ENCODE measurements at regions not wholly inside any gene's neighbourhood (a gene's known extent, or its start where the extent isn't known, plus 50 kb on each side); places are given as distances from the start of the nearest gene placed in this dataset.
A peak's percentile ranks its signal among the peaks of the same experiment; 100 is the strongest.

DNA sequence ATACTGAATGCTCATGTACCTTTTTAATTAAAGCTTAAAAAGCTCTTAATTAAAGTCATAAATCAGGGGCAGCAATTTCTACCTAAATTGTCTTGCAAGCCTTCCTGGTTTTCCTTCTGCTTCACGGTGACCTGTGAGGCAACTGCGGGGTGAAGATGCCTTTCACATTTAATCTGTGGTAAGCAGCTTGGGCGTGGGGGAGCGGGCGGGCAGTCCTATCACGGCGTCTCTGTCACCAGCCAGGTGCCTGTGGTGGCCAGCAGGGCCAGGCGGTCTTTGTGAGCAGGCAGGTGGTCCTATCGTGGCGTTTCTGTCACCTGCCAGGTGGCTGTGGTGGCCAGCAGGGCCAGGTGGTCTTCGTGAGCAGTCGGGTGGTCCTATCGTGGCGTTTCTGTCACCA, 269.2 kb upstream of the PPP2R2D start:
- H3K9ac ChIP-seq (ENCODE audit: low read length) = no peak overlapping the region
- no peaks in the 10 kb centered on the region for H3K27me3 ChIP-seq (ENCODE audit: control insufficient read depth, insufficient read depth, low read length)
- H3K36me3 ChIP-seq (ENCODE audit: control insufficient read depth, insufficient read depth, low read length) = no peaks in the 10 kb centered on the region
- H3K4me3 ChIP-seq (ENCODE audit: low read length) = no peak overlapping the region
- no peaks in the 10 kb centered on the region for H3K4me1 ChIP-seq (ENCODE audit: control insufficient read depth, insufficient read depth, low read length)
- H3K27ac ChIP-seq (ENCODE audit: low read depth, low read length) = no peak overlapping the region

DNA sequence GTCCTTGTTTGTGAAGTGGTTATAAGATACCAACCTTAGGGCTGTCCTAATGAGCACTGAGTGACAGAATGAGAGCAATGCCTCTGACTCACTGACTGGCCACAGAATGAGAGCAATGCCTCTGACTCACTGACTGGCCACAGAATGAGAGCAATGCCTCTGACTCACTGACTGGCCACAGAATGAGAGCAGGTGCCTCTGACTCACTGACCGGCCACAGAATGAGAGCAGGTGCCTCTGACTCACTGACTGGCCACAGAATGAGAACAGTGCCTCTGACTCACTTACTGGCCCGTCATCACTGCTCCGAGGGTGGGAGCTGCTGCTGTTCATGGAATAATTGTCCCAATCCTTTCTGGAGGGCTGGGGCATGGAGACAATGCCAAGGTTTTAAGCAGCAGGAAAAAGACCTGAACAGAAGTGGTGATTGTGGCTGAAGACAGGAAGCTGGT, 265.2 kb upstream of the PPP2R2D start:
- Histone ChIP-seq H3K4me1 (ENCODE audit: control insufficient read depth, insufficient read depth, low read length) (no peaks in the 10 kb centered on the region), H3K9ac (ENCODE audit: low read length) (no peak overlapping the region), H3K36me3 (ENCODE audit: control insufficient read depth, insufficient read depth, low read length) (no peaks in the 10 kb centered on the region), H3K4me3 (ENCODE audit: low read length) (no peak overlapping the region), H3K27me3 (ENCODE audit: control insufficient read depth, insufficient read depth, low read length) (no peaks in the 10 kb centered on the region), H3K27ac (ENCODE audit: low read depth, low read length) (no peak overlapping the region)

DNA sequence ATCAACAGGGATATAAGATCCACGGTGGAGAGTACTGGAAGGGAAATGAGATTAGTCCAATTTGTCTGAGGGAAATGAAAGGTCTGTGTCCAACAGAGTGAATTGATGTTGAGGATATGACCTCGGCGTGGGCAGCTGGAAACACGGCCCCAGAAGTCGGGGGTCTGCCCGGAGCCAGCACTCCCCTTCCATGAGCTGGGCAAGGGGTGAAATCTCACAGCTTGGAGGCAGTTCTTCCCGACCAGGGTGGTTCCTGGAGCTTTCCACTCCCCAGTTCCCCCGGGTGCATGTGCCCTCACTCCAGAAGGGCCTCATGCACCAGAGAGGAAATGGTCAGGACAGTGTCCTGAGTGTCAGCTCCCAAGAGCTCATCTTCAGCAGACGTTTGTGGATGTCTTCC, 264.7 kb upstream of the PPP2R2D start:
- Histone ChIP-seq H3K36me3 (ENCODE audit: control insufficient read depth, insufficient read depth, low read length) (no peaks in the 10 kb centered on the region), H3K27ac (ENCODE audit: low read depth, low read length) (no peak overlapping the region), H3K27me3 (ENCODE audit: control insufficient read depth, insufficient read depth, low read length) (no peaks in the 10 kb centered on the region), H3K4me1 (ENCODE audit: control insufficient read depth, insufficient read depth, low read length) (no peaks in the 10 kb centered on the region), H3K9ac (ENCODE audit: low read length) (no peak overlapping the region), H3K4me3 (ENCODE audit: low read length) (no peak overlapping the region)

DNA sequence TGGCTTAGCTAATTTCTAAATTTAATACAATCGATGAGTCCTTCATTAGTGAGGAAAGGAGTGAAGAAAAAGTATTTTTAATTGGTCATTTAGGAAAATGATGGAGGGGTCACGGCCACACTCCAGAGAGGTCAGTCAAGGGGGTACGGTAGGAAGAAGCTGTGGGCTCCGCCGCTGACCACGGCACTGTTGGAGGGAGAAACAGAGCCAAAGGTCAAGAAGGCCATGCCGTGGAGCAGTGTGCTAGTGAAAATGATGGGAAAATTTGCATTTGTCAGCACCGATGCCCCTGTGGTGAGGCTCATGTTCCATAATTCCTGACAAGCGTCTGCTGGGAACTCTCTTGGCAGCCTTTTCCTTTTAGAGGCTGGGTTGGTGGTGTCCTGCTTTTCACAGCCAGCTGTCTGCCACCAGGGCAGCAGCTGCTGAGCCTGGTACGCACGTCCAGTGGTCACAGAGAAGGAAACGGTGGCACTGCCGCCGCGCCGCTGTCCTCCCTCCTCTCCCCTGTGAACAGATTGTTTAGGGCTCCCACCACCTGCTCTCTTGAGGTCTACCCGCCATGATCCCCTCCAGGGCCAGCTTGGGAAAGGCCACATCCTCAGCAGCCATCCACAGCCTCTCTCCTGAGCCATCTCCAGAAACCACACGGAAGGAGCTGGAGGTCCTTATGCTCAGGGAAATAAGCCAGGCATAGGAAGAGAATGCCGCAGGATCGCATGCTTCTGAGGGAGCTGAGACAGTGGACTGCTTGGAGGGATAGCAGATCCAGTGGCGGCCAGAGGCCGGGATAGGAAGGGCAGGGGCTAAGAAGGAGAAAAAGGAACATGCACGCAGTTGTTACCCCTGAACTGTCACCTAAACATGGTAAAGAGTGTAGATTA, 263.7 kb upstream of the PPP2R2D start:
- H3K4me3 ChIP-seq (ENCODE audit: low read length) = no peak overlapping the region
- H3K4me1 ChIP-seq (ENCODE audit: control insufficient read depth, insufficient read depth, low read length) = no peaks in the 10 kb centered on the region
- no peaks in the 10 kb centered on the region for H3K27me3 ChIP-seq (ENCODE audit: control insufficient read depth, insufficient read depth, low read length)
- H3K27ac ChIP-seq (ENCODE audit: low read depth, low read length) = no peak overlapping the region
- no peaks in the 10 kb centered on the region for H3K36me3 ChIP-seq (ENCODE audit: control insufficient read depth, insufficient read depth, low read length)
- H3K9ac ChIP-seq (ENCODE audit: low read length) = no peak overlapping the region

DNA sequence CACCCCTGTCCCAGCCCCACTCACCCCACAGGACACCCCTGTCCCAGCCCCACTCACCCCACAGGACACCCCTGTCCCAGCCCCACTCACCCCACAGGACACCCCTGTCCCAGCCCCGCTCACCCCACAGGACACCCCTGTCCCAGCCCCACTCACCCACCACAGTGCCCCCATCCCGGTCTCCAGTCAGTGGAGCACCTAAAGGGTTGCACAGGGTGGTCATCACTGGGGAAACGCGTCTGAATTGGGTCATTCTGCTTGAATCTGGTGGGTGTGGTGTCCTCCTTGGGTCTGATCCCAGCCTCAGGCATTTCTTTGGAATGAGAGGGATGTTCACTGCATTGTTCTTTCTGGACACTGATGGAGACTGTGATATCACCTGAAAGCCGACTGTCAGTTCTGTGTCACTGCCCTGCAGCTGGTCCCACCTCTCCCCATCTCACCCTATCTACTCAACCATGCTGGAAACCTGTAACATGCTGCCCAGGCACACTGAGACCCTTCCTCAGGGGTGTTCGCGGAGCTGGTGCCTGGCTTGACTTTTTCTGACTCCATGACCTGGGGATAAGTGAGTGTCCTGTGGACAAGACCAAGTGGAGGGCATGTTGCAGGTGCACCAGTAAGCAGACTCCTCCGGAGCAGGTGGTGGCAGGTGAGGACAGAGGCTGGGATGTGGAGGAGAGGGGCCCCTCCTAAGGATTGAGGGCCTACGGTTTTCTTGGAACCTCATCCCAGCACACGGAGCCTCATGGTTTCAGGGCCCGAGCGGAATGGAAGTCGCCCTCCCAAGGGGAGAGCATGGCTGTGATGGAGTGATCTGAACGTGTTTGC, 262.5 kb upstream of the PPP2R2D start:
- Histone ChIP-seq H3K9ac (ENCODE audit: low read length) (no peak overlapping the region), H3K27ac (ENCODE audit: low read depth, low read length) (no peak overlapping the region), H3K27me3 (ENCODE audit: control insufficient read depth, insufficient read depth, low read length) (no peaks in the 10 kb centered on the region), H3K4me3 (ENCODE audit: low read length) (no peak overlapping the region), H3K4me1 (ENCODE audit: control insufficient read depth, insufficient read depth, low read length) (no peaks in the 10 kb centered on the region), H3K36me3 (ENCODE audit: control insufficient read depth, insufficient read depth, low read length) (no peaks in the 10 kb centered on the region)

DNA sequence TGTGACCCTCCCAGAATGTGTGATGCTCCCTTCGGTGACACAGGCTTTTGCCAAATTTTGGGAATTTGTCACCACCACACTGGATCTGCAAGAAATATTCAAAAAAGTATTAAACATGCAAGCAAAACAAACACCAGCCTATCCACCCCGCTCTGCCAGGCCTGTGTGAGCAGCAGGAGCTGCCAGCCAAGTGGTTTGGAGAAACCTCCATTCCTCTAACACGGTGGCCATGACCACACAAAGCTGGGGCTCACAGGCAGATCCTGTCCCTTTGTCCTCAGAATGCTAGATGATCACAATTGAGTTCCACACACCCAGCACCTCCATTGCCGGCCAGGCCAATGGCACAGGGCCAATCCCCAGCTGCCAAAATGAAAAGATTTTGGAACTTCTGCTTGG, 261.9 kb upstream of the PPP2R2D start:
- Histone ChIP-seq H3K4me3 (ENCODE audit: low read length) (no peak overlapping the region), H3K27ac (ENCODE audit: low read depth, low read length) (no peak overlapping the region), H3K9ac (ENCODE audit: low read length) (no peak overlapping the region), H3K27me3 (ENCODE audit: control insufficient read depth, insufficient read depth, low read length) (no peaks in the 10 kb centered on the region), H3K36me3 (ENCODE audit: control insufficient read depth, insufficient read depth, low read length) (no peaks in the 10 kb centered on the region), H3K4me1 (ENCODE audit: control insufficient read depth, insufficient read depth, low read length) (no peaks in the 10 kb centered on the region)

DNA sequence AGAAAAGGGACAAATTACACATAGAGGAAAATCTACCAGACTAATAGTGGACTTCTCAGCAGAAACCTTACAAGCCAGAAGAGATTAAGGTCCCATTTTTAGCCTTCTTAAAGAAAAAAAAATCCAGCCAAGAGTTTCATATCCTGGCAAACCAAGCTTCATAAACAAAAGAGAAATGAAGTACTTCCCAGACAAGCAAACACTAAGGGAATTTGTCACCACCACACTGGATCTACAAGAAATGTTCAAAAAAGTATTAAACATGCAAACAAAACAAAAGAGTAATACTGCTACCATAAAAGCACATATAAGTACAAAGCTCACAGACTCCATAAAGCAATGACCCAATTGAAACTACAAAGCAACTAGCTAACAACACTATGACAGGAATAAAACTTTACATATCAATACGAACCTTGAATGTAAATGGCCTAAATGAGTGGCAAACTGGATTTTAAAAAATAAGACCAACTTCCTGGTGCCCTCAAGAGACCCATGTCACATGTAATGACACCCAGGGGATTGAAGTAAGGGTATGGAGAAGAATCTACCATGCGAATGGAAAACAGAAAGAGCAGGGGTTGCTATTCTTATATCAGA, 260.7 kb upstream of the PPP2R2D start:
- H3K27me3 ChIP-seq (ENCODE audit: control insufficient read depth, insufficient read depth, low read length) = no peaks in the 10 kb centered on the region
- no peak overlapping the region for H3K9ac ChIP-seq (ENCODE audit: low read length)
- H3K4me3 ChIP-seq (ENCODE audit: low read length) = no peak overlapping the region
- H3K27ac ChIP-seq (ENCODE audit: low read depth, low read length) = no peak overlapping the region
- no peaks in the 10 kb centered on the region for H3K4me1 ChIP-seq (ENCODE audit: control insufficient read depth, insufficient read depth, low read length)
- no peaks in the 10 kb centered on the region for H3K36me3 ChIP-seq (ENCODE audit: control insufficient read depth, insufficient read depth, low read length)

DNA sequence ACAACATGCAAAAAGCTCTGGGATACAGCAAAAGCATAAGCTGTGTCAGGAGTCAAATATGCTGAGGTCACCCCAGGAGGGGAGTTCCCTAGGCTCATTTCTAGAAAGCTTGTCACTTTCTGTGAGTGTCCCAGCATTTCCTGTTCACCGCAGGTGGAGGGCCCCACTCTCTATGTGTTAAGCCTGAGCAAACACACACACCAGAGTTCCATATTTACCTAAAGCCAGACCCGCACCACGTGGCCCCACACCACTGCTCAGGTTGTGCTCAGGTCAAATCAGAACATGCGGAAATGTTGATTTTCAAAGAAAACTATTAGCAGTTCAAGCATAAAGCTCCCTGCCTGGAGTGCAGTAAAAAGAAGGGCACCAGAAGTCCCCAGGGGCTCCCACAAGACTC, 259.6 kb upstream of the PPP2R2D start:
- no peaks in the 10 kb centered on the region for H3K27me3 ChIP-seq (ENCODE audit: control insufficient read depth, insufficient read depth, low read length)
- H3K27ac ChIP-seq (ENCODE audit: low read depth, low read length) = no peak overlapping the region

DNA sequence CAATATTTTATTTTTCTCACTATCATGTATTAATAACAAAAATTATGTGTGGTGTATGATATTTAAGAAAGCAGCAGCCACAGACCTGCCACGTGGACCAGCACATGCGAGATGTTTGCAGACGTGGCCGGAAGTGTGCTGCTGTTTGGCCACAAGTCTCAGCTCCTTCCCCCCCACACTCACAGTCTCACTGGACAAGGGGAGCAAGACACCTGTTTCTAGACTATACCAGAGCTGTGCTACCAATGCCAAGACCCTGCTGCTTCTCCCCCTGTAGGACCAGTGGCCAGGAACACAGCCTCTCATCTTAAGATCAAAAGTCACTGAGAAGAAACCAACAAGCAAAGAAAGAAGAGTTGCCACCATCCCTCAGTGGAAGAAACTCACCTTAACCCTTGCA, 258.9 kb upstream of the PPP2R2D start:
- Histone ChIP-seq H3K27me3 (ENCODE audit: control insufficient read depth, insufficient read depth, low read length) (no peaks in the 10 kb centered on the region), H3K4me1 (ENCODE audit: control insufficient read depth, insufficient read depth, low read length) (no peaks in the 10 kb centered on the region), H3K27ac (ENCODE audit: low read depth, low read length) (no peak overlapping the region), H3K36me3 (ENCODE audit: control insufficient read depth, insufficient read depth, low read length) (no peaks in the 10 kb centered on the region), H3K9ac (ENCODE audit: low read length) (no peak overlapping the region), H3K4me3 (ENCODE audit: low read length) (no peak overlapping the region)

More for the DNA sequence above, 259.6 kb upstream of the PPP2R2D start:
- no peaks in the 10 kb centered on the region for H3K4me1 ChIP-seq (ENCODE audit: control insufficient read depth, insufficient read depth, low read length)
- no peak overlapping the region for H3K9ac ChIP-seq (ENCODE audit: low read length)
- no peaks in the 10 kb centered on the region for H3K36me3 ChIP-seq (ENCODE audit: control insufficient read depth, insufficient read depth, low read length)
- H3K4me3 ChIP-seq (ENCODE audit: low read length) = no peak overlapping the region

DNA sequence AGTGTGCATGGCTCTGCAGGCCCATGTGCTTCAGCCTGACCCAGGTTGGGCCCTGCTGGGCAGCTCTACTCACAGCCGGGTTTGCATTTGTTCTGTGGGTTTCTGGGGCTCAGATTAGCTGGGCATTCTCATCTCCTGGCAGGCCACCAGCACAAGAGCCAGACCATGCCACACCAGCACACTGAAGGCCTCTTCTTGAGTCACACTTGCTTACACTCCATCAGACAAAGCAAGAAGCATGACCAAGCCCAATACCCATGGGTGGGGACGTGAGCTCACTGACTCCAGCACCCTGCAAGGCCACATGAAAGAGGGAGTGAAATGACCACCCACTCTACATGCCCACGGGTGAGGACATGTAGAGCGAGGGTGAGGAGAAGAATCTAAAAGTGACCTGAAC, 257.8 kb upstream of the PPP2R2D start:
- H3K4me1 ChIP-seq (ENCODE audit: control insufficient read depth, insufficient read depth, low read length) = no peaks in the 10 kb centered on the region
- H3K27ac ChIP-seq (ENCODE audit: low read depth, low read length) = no peak overlapping the region
- H3K36me3 ChIP-seq (ENCODE audit: control insufficient read depth, insufficient read depth, low read length) = no peaks in the 10 kb centered on the region
- no peak overlapping the region for H3K9ac ChIP-seq (ENCODE audit: low read length)
- no peaks in the 10 kb centered on the region for H3K27me3 ChIP-seq (ENCODE audit: control insufficient read depth, insufficient read depth, low read length)
- H3K4me3 ChIP-seq (ENCODE audit: low read length) = no peak overlapping the region

DNA sequence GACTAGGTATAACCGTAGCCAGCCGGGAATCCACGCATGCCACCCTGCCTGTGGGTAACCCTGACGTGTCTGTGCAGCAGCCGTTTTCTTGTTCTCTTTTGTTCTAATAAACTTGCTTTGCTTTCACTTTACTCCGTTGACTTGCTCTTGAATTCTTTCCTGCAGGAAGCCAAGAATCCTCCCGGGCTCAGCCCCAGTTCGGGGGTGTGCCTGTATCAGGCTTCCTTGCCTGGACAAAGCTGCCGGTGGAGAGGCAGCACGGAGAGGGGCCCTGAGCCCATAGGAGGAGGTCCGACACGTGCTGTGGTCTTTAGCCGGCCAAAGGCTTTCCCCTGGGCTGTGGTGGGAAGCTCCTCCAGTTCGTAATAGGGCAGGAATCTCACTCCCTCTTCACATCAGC, 256.5 kb upstream of the PPP2R2D start:
- no peak overlapping the region for H3K27ac ChIP-seq (ENCODE audit: low read depth, low read length)
- no peaks in the 10 kb centered on the region for H3K36me3 ChIP-seq (ENCODE audit: control insufficient read depth, insufficient read depth, low read length)
- H3K27me3 ChIP-seq (ENCODE audit: control insufficient read depth, insufficient read depth, low read length) = no peaks in the 10 kb centered on the region
- H3K4me1 ChIP-seq (ENCODE audit: control insufficient read depth, insufficient read depth, low read length) = no peaks in the 10 kb centered on the region
- no peak overlapping the region for H3K9ac ChIP-seq (ENCODE audit: low read length)
- peak overlapping the region; percentile 8 for H3K4me3 ChIP-seq (ENCODE audit: low read length)

DNA sequence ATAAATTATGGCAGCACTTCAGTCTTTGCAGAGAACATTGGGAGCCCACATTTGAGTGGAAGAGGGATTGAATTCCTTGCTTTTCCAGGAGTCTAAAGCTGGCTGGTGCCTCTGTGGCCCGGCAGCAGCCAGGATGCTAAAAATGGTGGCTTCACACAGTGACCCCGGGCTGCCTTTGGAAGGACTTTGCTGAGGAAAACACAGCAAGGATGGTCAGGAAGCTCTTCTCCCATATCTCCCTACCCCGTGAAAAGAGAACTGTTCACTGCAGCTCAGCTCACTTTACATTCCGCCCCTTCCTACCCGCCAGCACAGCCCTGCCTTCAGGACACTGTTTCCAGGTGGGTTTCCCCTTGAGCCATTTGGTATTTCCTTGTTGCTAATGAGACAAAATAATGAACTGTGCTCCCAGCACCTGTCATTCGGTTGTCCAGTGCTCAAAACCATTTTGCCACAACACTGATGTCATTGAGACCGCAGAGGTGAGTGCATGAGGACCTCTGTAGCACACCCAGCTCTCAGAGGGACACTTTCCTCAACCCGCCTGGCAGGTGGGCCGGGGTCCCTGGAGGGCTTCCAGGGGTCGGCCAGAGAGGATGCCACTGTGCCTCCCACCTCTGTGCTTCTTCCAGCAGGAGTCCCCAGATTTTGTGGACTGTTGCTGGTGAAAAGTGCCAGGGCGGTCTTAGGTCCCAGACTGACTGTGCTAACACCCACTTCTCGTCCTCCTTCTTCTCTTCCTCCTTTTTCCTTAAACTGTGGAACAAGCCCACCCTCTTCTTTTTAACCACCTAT, 255.7 kb upstream of the PPP2R2D start:
- Histone ChIP-seq H3K27me3 (ENCODE audit: control insufficient read depth, insufficient read depth, low read length) (no peaks in the 10 kb centered on the region), H3K27ac (ENCODE audit: low read depth, low read length) (no peak overlapping the region), H3K9ac (ENCODE audit: low read length) (no peak overlapping the region), H3K4me1 (ENCODE audit: control insufficient read depth, insufficient read depth, low read length) (no peaks in the 10 kb centered on the region), H3K36me3 (ENCODE audit: control insufficient read depth, insufficient read depth, low read length) (no peaks in the 10 kb centered on the region), H3K4me3 (ENCODE audit: low read length) (no peak overlapping the region)

All from rectal smooth muscle tissue (tissue), 1 donor.